HepG2 (cell line): ENCODE measurements at regions not wholly inside any gene's neighbourhood (a gene's known extent, or its start where the extent isn't known, plus 50 kb on each side); places are given as distances from the start of the nearest gene placed in this dataset.
A peak's percentile ranks its signal among the peaks of the same experiment; 100 is the strongest.
"Not testable (repeated sequence)": the region's sequence is repeated elsewhere in the genome, so short reads cannot be mapped to it uniquely, and the experiment has no call there.

Source experiments
- ATAC-seq: fragments of 200-7000 bp; cut with Tn5 transposase; 3 replicates; pipeline ENCODE4 v1.9.1; 2020; ENCODE audit warnings: mild to moderate bottlenecking, moderate library complexity
- BruUV-seq: library from RNA; stranded (reverse); fragments of 400-500 nt; replicated peaks from 2 replicates; lab custom pipeline; 2021; lab: Mats Ljungman, UMichigan
- CTCF ChIA-PET: fragments of 300-600 bp; formaldehyde crosslinking; extraction: SDS; loops from one replicate; lab custom pipeline; 2021; ENCODE audit warnings: low total read pairs, inconsistent platforms, low intra/inter-chr PET ratio; lab: Yijun Ruan, JAX
- POLR2A ChIA-PET: fragments of 350-600 bp; sonication (Branson Sonifier 250); formaldehyde crosslinking; loops from one replicate; lab custom pipeline; 2020; ENCODE audit warnings: antibody characterized with exemption, inconsistent platforms; lab: Yijun Ruan, JAX
- DNase-seq: peaks from one replicate; pipeline ENCODE4 v3.0.0-alpha.2; 2015; ENCODE audit warnings: low spot score
- FAIRE-seq: peaks from 3 replicates; lab custom pipeline; 2011; peaks lifted over from hg19 to GRCh38; lab: Jason Lieb, UNC
- H2AFZ ChIP-seq: one replicate; pipeline ENCODE4 v1.6.1; 2011; ENCODE audit warnings: low read length, inconsistent platforms
- H3K27ac ChIP-seq: fragments of 300-600 bp; 3 replicates; pipeline ENCODE4 v1.8.0; 2011; ENCODE audit warnings: mixed run types, mild to moderate bottlenecking, mixed read lengths, low read length, inconsistent platforms; ENCODE audit not compliant: insufficient read depth; ENCODE audit errors: extremely low read length
- H3K27me3 ChIP-seq, 2 experiments: fragments of 200-600 bp in 1 of 2; 2 replicates in 1 of 2; 3 replicates in 1 of 2; pipeline versions ENCODE4 v1.6.0 to v1.8.0; 2011; ENCODE audit warnings: low read length in 2 of 2, mild to moderate bottlenecking in 2 of 2, moderate library complexity in 2 of 2, inconsistent platforms in 1 of 2; ENCODE audit not compliant: insufficient read depth in 2 of 2, control insufficient read depth in 1 of 2
- H3K36me3 ChIP-seq, 2 experiments: fragments of 200-600 bp in 1 of 2; replicated peaks in 1 of 2; 2 replicates in 1 of 2; 3 replicates in 1 of 2; pipeline versions ENCODE4 v1.5.1 to v1.8.0; 2011; ENCODE audit warnings: low read length in 2 of 2, inconsistent platforms in 1 of 2; ENCODE audit not compliant: insufficient read depth in 2 of 2, control insufficient read depth in 1 of 2
- H3K4me1 ChIP-seq: 2 replicates; pipeline ENCODE4 v1.5.1; 2012; ENCODE audit warnings: low read length, inconsistent platforms; ENCODE audit not compliant: insufficient read depth
- H3K4me2 ChIP-seq: 2 replicates; pipeline ENCODE4 v1.6.0; 2011; ENCODE audit warnings: low read depth, low read length, inconsistent platforms
- H3K4me3 ChIP-seq, 3 experiments: fragments of 200-600 bp in 1 of 3; sonication (generic), shearing (Covaris generic) in 1 of 3; replicated peaks in 1 of 3; 2 replicates each; pipeline ENCODE4 v1.5.1; 2011 to 2016; ENCODE audit warnings: low read length in 3 of 3, inconsistent platforms in 2 of 3, low read depth in 2 of 3, mild to moderate bottlenecking in 2 of 3, control low read depth in 1 of 3, mixed read lengths in 1 of 3; ENCODE audit not compliant: insufficient read depth in 1 of 3
- H3K79me2 ChIP-seq: one replicate; pipeline ENCODE4 v1.6.1; 2011; ENCODE audit warnings: low read length, inconsistent platforms; ENCODE audit not compliant: insufficient read depth
- H3K9ac ChIP-seq: 2 replicates; pipeline ENCODE4 v1.6.0; 2011; ENCODE audit warnings: mild to moderate bottlenecking, low read depth, low read length, inconsistent platforms; ENCODE audit not compliant: insufficient read depth
- H3K9me3 ChIP-seq: 2 replicates; pipeline ENCODE4 v1.5.1; 2012; ENCODE audit warnings: mild to moderate bottlenecking, low read length
- H4K20me1 ChIP-seq: 2 replicates; pipeline ENCODE4 v1.6.0; 2011; ENCODE audit warnings: inconsistent platforms, mild to moderate bottlenecking, low read length, moderate library complexity; ENCODE audit not compliant: insufficient read depth
- WGBS: methylation state at CpG from one replicate; pipeline ENCODE4 v1.1.6; 2017; ENCODE audit warnings: low lambda C conversion rate; 5-methylcytosine and 5-hydroxymethylcytosine counted together
- in situ Hi-C: cut with HindIII; loops from 2 replicates; pipeline ENCODE4 v1.10.0; 2017; ENCODE audit warnings: low pct_unique_long_range_greater_than_20kb; ENCODE audit not compliant: extremely low pct_ligation_motif_present
- intact Hi-C: fragments of 100-400 bp; cut with micrococcal nuclease; formaldehyde crosslinking; loops from one replicate; pipeline ENCODE4 v1.10.0; 2022; ENCODE audit not compliant: unreplicated experiment

- POLR2A ChIA-PET, in situ Hi-C loops, H2AFZ ChIP-seq, H3K9me3 ChIP-seq, BruUV-seq, H3K27me3 ChIP-seq, H3K36me3 ChIP-seq, H3K4me1 ChIP-seq, FAIRE-seq, H3K27ac ChIP-seq, H3K4me2 ChIP-seq, CTCF ChIA-PET, H3K79me2 ChIP-seq, intact Hi-C loops, H3K9ac ChIP-seq, H3K4me3 ChIP-seq, H4K20me1 ChIP-seq, DNase-seq: not testable (repeated sequence)
- peak; percentile 84 for ATAC-seq
- WGBS = no CpG with 5 or more reads among the region's 30 CpGs
Observed at GRCh38 chr21:5060364-5061083, 5460.9 kb upstream of the TPTE start.

GRCh38 chr21:5064581-5065142, 5456.7 kb upstream of the TPTE start:
- POLR2A ChIA-PET, ATAC-seq, intact Hi-C loops: not testable (repeated sequence)

DNA sequence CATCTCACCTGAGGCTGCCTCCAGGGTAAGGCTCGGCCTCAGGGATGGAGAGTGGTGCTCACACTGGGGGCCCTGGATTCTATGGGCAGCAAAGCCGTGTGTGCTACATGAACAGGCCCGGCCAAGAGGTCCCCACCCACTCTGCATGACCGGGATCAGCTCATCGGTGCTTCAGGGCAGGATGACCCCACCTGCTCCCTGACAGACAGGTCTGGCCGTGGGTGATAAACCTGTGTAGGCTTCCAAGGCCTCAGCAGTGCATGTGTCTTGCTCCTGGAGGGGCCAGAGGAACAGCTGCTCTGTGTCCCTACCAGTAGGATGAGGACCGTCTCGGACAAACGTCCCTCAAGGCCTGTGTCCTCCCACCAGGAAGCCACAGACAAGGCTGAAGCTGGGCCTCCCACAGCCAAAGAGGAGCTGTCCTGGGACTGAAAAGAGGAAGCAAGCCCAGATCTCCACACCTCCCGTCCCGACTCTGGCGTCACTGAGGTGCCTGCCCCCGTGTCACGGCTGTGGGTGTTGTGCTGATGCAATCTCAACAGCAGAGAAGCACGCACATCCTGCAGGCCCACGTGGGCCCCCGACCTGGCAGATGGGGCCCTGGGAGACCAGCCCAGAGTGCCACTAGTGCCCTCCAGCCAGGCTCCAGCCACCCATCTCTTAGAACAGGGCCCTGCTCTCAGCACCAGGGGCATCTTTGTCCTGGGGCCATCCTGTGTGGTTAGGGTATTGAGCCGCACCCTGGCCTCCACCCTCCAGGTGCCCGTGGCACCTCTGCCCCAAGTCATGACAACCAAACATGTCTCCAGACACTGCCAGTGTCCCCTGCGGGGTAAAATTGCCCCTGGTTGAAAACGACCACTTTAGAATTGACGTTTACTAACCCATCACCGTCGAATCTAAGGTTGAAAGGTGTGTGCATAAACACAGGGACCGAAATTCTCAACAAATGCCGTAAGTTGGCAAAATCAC, 5455.9 kb upstream of the TPTE start:
- H2AFZ ChIP-seq, H3K4me2 ChIP-seq, H4K20me1 ChIP-seq, H3K9me3 ChIP-seq, H3K36me3 ChIP-seq, H3K27ac ChIP-seq, POLR2A ChIA-PET, BruUV-seq, H3K79me2 ChIP-seq, FAIRE-seq, H3K27me3 ChIP-seq, H3K4me1 ChIP-seq, H3K4me3 ChIP-seq, in situ Hi-C loops, ATAC-seq, intact Hi-C loops, H3K9ac ChIP-seq, CTCF ChIA-PET, DNase-seq: not testable (repeated sequence)
- WGBS = no CpG with 5 or more reads among the region's 26 CpGs

More at GRCh38 chr21:5064581-5065142, 5456.7 kb upstream of the TPTE start:
- H3K9ac ChIP-seq, H3K27ac ChIP-seq, H3K36me3 ChIP-seq, CTCF ChIA-PET, H3K4me3 ChIP-seq, FAIRE-seq, H4K20me1 ChIP-seq, BruUV-seq, H3K4me1 ChIP-seq, H3K79me2 ChIP-seq, H3K9me3 ChIP-seq, H2AFZ ChIP-seq, in situ Hi-C loops, DNase-seq, H3K4me2 ChIP-seq, H3K27me3 ChIP-seq: not testable (repeated sequence)
- WGBS = no CpG with 5 or more reads among the region's 25 CpGs

GRCh38 chr21:5066682-5067251, 5454.6 kb upstream of the TPTE start:
- FAIRE-seq, DNase-seq, CTCF ChIA-PET, intact Hi-C loops, H3K36me3 ChIP-seq, BruUV-seq, H3K4me1 ChIP-seq, H3K27me3 ChIP-seq, H2AFZ ChIP-seq, H3K79me2 ChIP-seq, ATAC-seq, H3K9ac ChIP-seq, H3K4me3 ChIP-seq, H3K4me2 ChIP-seq, H3K27ac ChIP-seq, H3K9me3 ChIP-seq, POLR2A ChIA-PET, in situ Hi-C loops, H4K20me1 ChIP-seq: not testable (repeated sequence)
- WGBS = no CpG with 5 or more reads among the region's 12 CpGs
